H1 (cell line): ENCODE measurements at regions not wholly inside any gene's neighbourhood (a gene's known extent, or its start where the extent isn't known, plus 50 kb on each side); places are given as distances from the start of the nearest gene placed in this dataset.

ENCODE experiments used
- CHD7 ChIP-seq: fragments of 300-600 bp; sonication (generic); IDR thresholded peaks from 2 replicates; pipeline ENCODE4 v1.7.1; 2012; ENCODE audit warnings: low read length, moderate library complexity, mild to moderate bottlenecking, inconsistent platforms; ENCODE audit not compliant: insufficient replicate concordance
- CTCF ChIP-seq, 3 experiments: IDR thresholded peaks; 1 replicate in 2 of 3; 2 replicates in 1 of 3; pipeline versions ENCODE4 v1.5.1 to v1.6.1; 2011; ENCODE audit warnings: low read length in 3 of 3, mild to moderate bottlenecking in 3 of 3, inconsistent platforms in 2 of 3, low read depth in 1 of 3, moderate library complexity in 1 of 3; ENCODE audit not compliant: insufficient read depth in 1 of 3; ENCODE audit errors: control extremely low read depth in 1 of 3
- EZH2 ChIP-seq: fragments of 200-600 bp; sonication (generic); IDR thresholded peaks from 2 replicates; pipeline ENCODE4 v1.7.1; 2012; ENCODE audit warnings: low read depth, mild to moderate bottlenecking, moderate library complexity, low read length, inconsistent platforms; ENCODE audit not compliant: severe bottlenecking
- FOSL1 ChIP-seq: IDR thresholded peaks from 2 replicates; pipeline ENCODE4 v1.6.1; 2011; ENCODE audit warnings: mild to moderate bottlenecking, low read depth, low read length, moderate library complexity; ENCODE audit not compliant: insufficient read depth
- NANOG ChIP-seq: IDR thresholded peaks from 2 replicates; pipeline ENCODE4 v1.6.1; 2011; ENCODE audit warnings: low read length, low read depth, mild to moderate bottlenecking, inconsistent platforms; ENCODE audit not compliant: insufficient read depth, poor library complexity, severe bottlenecking
- RAD21 ChIP-seq, 2 experiments: IDR thresholded peaks in 1 of 2; conservative IDR thresholded peaks in 1 of 2; 2 replicates each; pipeline ENCODE4 v1.6.1; 2011; ENCODE audit warnings: low read depth in 2 of 2, low read length in 2 of 2, improper control_type of control experiment in 1 of 2, inconsistent platforms in 1 of 2, mild to moderate bottlenecking in 1 of 2, moderate library complexity in 1 of 2
- SAP30 ChIP-seq: fragments of 300-600 bp; sonication (generic); IDR thresholded peaks from 2 replicates; pipeline ENCODE4 v1.7.1; 2012; ENCODE audit warnings: low read length, moderate library complexity, mild to moderate bottlenecking, inconsistent platforms; ENCODE audit not compliant: insufficient read depth, insufficient replicate concordance
- ZNF274 ChIP-seq: IDR thresholded peaks from 2 replicates; pipeline ENCODE4 v1.7.0; 2012; ENCODE audit warnings: low read length, borderline replicate concordance; ENCODE audit errors: extremely low read depth

GRCh38 chrX:136954930-136955329 is 74.4 kb upstream of the RBMX start (continued):
- TF ChIP-seq CHD7: no peak
- no peak for TF ChIP-seq EZH2
- TF ChIP-seq RAD21 (IDR thresholded peaks at IDR 0.05 in 1 of 2, conservative IDR thresholded peaks at IDR 0.05 in 1 of 2; ENCODE audit: low read depth in 2 of 2, low read length in 2 of 2): peak; percentile 39 to 41
- TF ChIP-seq SAP30: no peak
- no peak for TF ChIP-seq NANOG
- TF ChIP-seq ZNF274: no peak
- no peak for TF ChIP-seq FOSL1
- TF ChIP-seq CTCF (IDR thresholded peaks at IDR 0.05; ENCODE audit: control extremely low read depth in 1 of 3, insufficient read depth in 1 of 3, low read depth in 1 of 3, low read length in 3 of 3): peak in 2 of 3 experiments; percentile 14 to 23; a peak in 2 of 4 replicates
